ENCODE measurements at regions not wholly inside any gene's neighbourhood (a gene's known extent, or its start where the extent isn't known, plus 50 kb on each side); places are given as distances from the start of the nearest gene placed in this dataset.

GRCh38 chr12:124195567-124195942 is 99.3 kb upstream of the RFLNA start:
- no peak for TF ChIP-seq SP4 (IDR thresholded peaks at IDR 0.05; ENCODE audit: low read length)
- no peak for TF ChIP-seq POLR2AphosphoS5 (IDR thresholded peaks at IDR 0.05; ENCODE audit: low read depth, low read length)
- no peak for TF ChIP-seq EZH2 (IDR thresholded peaks at IDR 0.05; ENCODE audit: low read depth, low read length, severe bottlenecking)
- TF ChIP-seq POLR2A (IDR thresholded peaks at IDR 0.05; ENCODE audit: control extremely low read depth in 1 of 2, low read depth in 2 of 2, low read length in 2 of 2), result no peak
- no peak for TF ChIP-seq CTCF (IDR thresholded peaks at IDR 0.05; ENCODE audit: control extremely low read depth in 1 of 3, insufficient read depth in 1 of 3, low read depth in 1 of 3, low read length in 3 of 3)
- TF ChIP-seq EP300 (IDR thresholded peaks at IDR 0.05; ENCODE audit: borderline replicate concordance in 1 of 2, low read depth in 2 of 2, low read length in 2 of 2), result no peak
- no peak for TF ChIP-seq CBX8 (IDR thresholded peaks at IDR 0.05; ENCODE audit: borderline replicate concordance, low read depth, low read length)
- TF ChIP-seq SP1 (IDR thresholded peaks at IDR 0.05; ENCODE audit: low read depth, low read length), result no peak
- no peak for TF ChIP-seq MAX (IDR thresholded peaks at IDR 0.05)
- no peak for TF ChIP-seq TBP (IDR thresholded peaks at IDR 0.05; ENCODE audit: low read depth, low read length)
